MG63 (cell line): ENCODE measurements at regions not wholly inside any gene's neighbourhood (a gene's known extent, or its start where the extent isn't known, plus 50 kb on each side); places are given as distances from the start of the nearest gene placed in this dataset.
"Not testable (repeated sequence)": the region's sequence is repeated elsewhere in the genome, so short reads cannot be mapped to it uniquely, and the experiment has no call there.

Experiments
- DNase-seq: peaks from one replicate; pipeline ENCODE4 v3.0.0-alpha.2; 2020
- H3K27me3 ChIP-seq: fragments of 250-450 bp; sonication (Bioruptor Pico); 2 replicates; pipeline ENCODE4 v1.5.1; 2020; ENCODE audit warnings: mild to moderate bottlenecking, moderate library complexity
- H3K36me3 ChIP-seq: fragments of 250-450 bp; sonication (Bioruptor Pico); 2 replicates; pipeline ENCODE4 v1.5.1; 2020; ENCODE audit warnings: mild to moderate bottlenecking, moderate library complexity
- H3K4me3 ChIP-seq: fragments of 250-450 bp; sonication (Bioruptor Pico); 2 replicates; pipeline ENCODE4 v1.5.1; 2020; ENCODE audit warnings: mild to moderate bottlenecking, moderate library complexity
- H3K9me3 ChIP-seq: fragments of 250-450 bp; sonication (Bioruptor Pico); 2 replicates; pipeline ENCODE4 v1.5.1; 2020; ENCODE audit warnings: mild to moderate bottlenecking, moderate library complexity

- Histone ChIP-seq H3K9me3 (no peaks in the 10 kb centered on the region), H3K36me3 (no peaks in the 10 kb centered on the region)
- DNase-seq, result no peak
Measured at GRCh38 chr7:79552463-79552862, 99.0 kb upstream of the MAGI2 start.

DNA sequence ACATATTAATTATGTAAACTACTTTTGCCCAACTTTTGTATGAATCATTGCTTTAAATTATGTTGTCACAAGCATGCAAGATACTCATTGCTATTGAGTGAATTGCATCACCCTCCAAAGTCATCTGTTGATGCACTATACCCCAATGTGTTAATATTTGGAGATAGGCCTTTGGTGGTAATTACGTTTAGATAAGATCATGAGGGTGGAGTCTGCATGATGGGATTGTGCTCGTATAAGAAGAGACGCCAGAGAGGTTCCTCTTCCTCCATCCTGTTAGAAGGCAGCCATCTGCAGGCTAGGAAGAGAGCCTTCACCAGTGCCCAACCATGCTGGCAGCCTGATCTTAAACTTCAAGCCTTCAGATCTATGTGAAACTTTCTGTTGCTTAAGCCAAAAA, 95.3 kb upstream of the MAGI2 start:
- H3K27me3 ChIP-seq, result no peaks in the 10 kb centered on the region
- H3K36me3 ChIP-seq, result no peaks in the 10 kb centered on the region
- DNase-seq, result no peak
- no peaks in the 10 kb centered on the region for H3K9me3 ChIP-seq
- H3K4me3 ChIP-seq, result no peak overlapping the region

More at GRCh38 chr7:79552463-79552862, 99.0 kb upstream of the MAGI2 start:
- H3K27me3 ChIP-seq, result no peaks in the 10 kb centered on the region
- no peak overlapping the region for H3K4me3 ChIP-seq

DNA sequence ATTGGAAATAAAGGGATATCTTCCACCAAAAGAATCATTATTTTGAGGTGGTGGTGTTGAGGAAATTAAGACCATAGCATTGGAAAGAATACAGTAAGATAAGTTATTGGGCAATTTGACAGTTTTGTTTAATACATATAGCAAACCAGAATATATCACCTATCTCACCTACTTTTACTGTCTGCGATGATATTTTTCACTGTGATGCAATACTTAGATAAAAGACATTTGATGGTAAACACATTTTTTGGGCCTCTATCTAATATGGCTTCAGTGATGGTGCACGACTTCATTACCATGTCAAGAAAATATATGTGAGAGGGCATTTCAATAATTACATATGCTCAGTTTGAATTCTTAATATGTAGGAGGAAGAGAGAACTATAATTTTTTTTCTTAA, 93.7 kb upstream of the MAGI2 start:
- Histone ChIP-seq H3K36me3 (no peaks in the 10 kb centered on the region), H3K9me3 (no peaks in the 10 kb centered on the region), H3K27me3 (no peaks in the 10 kb centered on the region)

DNA sequence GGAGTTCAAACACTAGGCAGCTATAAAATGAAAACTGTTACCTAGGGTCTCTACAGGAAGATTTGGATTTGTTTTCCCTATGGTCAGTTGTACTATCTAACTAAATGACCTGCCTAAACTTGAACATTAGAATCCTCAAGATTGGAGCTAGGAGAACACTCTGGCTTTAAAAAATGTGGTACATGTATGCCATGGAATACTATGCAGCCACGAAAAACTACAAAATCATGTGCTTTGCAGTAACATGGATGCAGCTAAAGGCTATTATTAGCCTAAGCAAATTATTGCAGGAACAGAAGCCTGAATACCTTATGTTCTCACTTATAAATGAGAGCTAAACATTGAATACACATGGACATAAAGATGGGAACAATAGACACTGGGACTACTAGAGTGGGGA, 87.1 kb upstream of the MAGI2 start:
- no peak for DNase-seq
- Histone ChIP-seq H3K9me3 (no peaks in the 10 kb centered on the region), H3K27me3 (no peaks in the 10 kb centered on the region), H3K4me3 (no peak overlapping the region), H3K36me3 (no peaks in the 10 kb centered on the region)

More for the DNA sequence above, 93.7 kb upstream of the MAGI2 start:
- no peak for DNase-seq
- no peak overlapping the region for H3K4me3 ChIP-seq

DNA sequence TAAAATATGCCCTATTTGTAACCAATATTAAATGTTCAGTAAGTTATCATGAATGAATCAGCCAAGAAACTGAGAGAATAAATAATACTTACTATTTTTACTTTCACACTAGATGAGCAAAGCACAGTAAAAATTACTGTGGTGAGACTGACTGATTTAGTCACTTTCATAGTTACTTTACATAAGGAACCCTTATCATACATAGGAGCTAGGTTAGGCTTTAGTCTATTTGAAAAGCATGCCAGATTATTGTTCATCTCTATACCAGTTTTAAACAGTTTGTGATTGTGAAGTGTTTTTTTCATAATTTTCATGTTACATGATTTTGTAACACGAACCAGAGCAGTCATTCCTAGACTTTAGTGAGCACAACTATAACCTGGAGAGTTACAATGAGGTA, 80.7 kb upstream of the MAGI2 start:
- H3K36me3 ChIP-seq, result no peaks in the 10 kb centered on the region
- H3K4me3 ChIP-seq, result no peak overlapping the region
- no peaks in the 10 kb centered on the region for H3K27me3 ChIP-seq
- no peak for DNase-seq
- no peaks in the 10 kb centered on the region for H3K9me3 ChIP-seq

DNA sequence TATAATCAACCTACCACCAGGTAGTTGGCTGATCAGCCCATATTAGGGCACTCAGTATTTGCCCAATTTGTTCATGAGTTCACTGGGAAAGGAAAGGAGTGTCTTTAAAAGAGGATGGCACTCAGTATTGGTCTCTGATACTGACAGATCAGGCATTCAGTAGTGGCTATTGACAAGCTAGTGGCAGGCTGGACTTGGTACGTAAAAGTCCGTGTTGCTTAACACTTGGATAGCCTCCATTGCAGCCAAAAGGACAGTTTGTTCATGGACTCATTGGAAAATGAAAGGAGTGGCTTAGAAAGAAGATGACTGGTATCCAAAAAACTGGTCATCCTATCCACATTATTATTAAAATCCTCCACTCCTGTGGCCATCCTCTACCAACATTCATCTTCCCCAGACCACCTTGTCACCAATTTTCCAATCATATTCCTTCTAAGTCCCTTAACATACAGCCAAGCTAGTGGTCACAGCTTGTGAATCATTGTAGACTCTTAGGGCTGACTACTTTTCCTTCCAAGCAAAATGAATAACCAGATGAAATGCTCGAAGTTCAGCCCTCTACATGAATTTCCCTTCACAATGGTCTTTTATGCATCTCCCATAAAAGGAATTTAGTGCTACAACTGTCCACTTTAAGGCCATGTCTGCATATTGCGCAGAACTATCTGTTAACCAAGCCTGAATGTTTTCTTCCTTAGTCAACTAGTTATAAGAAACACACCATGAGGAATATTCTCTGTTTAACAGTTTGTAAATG, 78.6 kb upstream of the MAGI2 start:
- Histone ChIP-seq H3K9me3 (no peaks in the 10 kb centered on the region), H3K36me3 (no peaks in the 10 kb centered on the region), H3K4me3 (no peak overlapping the region), H3K27me3 (no peaks in the 10 kb centered on the region)
- no peak for DNase-seq

- H3K4me3 ChIP-seq, result no peak overlapping the region
- no peaks in the 10 kb centered on the region for H3K27me3 ChIP-seq
- DNase-seq, result no peak
- no peaks in the 10 kb centered on the region for H3K36me3 ChIP-seq
- no peaks in the 10 kb centered on the region for H3K9me3 ChIP-seq
Measured at GRCh38 chr7:79531116-79531515, 77.6 kb upstream of the MAGI2 start.

DNA sequence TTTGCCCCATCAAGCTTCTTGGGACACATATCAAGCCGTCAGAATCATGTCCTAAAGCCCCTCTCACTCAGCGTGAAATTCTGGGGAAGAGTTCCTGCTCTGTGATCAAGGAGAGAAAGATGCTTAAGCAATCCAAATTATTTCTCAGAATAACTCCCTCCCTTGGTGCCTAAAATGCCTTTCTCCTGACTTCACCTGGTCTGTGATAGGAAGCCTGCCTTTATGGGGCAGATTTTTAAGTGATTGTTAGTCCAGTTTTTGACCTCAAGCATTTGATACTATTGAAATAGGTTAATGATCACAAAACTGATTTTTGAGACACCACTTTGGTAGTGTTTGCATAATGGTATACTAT, 76.4 kb upstream of the MAGI2 start:
- no peak for DNase-seq
- Histone ChIP-seq H3K4me3 (no peak overlapping the region), H3K9me3 (no peaks in the 10 kb centered on the region), H3K27me3 (no peaks in the 10 kb centered on the region), H3K36me3 (no peaks in the 10 kb centered on the region)

- Histone ChIP-seq H3K36me3 (no peaks in the 10 kb centered on the region), H3K27me3 (no peaks in the 10 kb centered on the region), H3K4me3 (no peak overlapping the region), H3K9me3 (no peaks in the 10 kb centered on the region)
- no peak for DNase-seq
Measured at GRCh38 chr7:79529214-79529880, 75.9 kb upstream of the MAGI2 start.

DNA sequence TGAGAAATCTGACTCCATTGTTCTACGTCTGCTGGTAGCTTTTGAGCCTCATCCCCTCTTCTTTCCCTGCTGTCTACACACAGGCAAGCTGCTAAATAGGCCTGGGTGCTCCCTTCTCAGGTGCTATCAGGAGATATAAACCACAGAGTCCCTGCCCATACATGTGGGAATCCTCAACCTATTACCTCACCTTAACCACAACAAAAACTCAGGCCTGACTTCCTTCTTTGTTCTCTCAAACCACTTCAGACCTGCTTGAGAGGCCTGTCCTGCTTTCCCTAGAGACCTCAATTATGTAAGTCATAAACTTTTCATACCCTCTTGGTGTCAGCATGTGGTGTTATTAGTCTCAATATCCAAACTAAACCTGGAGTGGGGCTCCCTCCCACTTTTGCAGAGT, 75.0 kb upstream of the MAGI2 start:
- H3K27me3 ChIP-seq, result no peaks in the 10 kb centered on the region
- no peak for DNase-seq

GRCh38 chr7:79524048-79524447, 70.6 kb upstream of the MAGI2 start:
- no peaks in the 10 kb centered on the region for H3K27me3 ChIP-seq

More for the DNA sequence above, 75.0 kb upstream of the MAGI2 start:
- H3K9me3 ChIP-seq, result no peaks in the 10 kb centered on the region
- H3K36me3 ChIP-seq, result no peaks in the 10 kb centered on the region
- H3K4me3 ChIP-seq, result no peak overlapping the region

GRCh38 chr7:79523436-79523835, 70.0 kb upstream of the MAGI2 start:
- Histone ChIP-seq H3K27me3 (no peaks in the 10 kb centered on the region), H3K9me3 (no peaks in the 10 kb centered on the region), H3K4me3 (no peak overlapping the region), H3K36me3 (no peaks in the 10 kb centered on the region)
- no peak for DNase-seq

More at GRCh38 chr7:79524048-79524447, 70.6 kb upstream of the MAGI2 start:
- Histone ChIP-seq H3K4me3 (no peak overlapping the region), H3K9me3 (no peaks in the 10 kb centered on the region), H3K36me3 (no peaks in the 10 kb centered on the region)
- DNase-seq, result no peak

- H3K27me3 ChIP-seq, result no peaks in the 10 kb centered on the region
- no peaks in the 10 kb centered on the region for H3K9me3 ChIP-seq
- H3K4me3 ChIP-seq, result no peak overlapping the region
- no peaks in the 10 kb centered on the region for H3K36me3 ChIP-seq
- no peak for DNase-seq
Measured at GRCh38 chr7:79520543-79520942, 67.1 kb upstream of the MAGI2 start.

DNA sequence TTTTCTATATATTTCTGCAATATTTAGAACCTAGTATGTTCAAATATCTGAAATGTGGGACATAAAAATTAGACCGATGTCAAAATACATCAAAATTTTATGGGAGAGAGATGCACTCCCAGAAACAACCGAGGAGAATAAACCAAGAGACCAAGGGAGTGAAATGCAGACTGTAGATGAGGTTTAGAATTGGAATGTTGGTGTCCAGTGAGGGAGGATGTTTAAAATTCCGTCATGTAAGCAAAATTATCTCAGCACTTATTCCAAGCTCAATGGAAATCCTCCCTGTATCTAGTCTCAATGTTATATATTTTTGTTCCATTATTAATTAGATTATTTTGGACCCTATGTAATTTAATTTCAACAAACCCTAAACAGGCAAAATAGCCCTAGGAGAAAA, 61.9 kb upstream of the MAGI2 start:
- no peaks in the 10 kb centered on the region for H3K27me3 ChIP-seq
- H3K4me3 ChIP-seq, result no peak overlapping the region
- no peaks in the 10 kb centered on the region for H3K9me3 ChIP-seq
- H3K36me3 ChIP-seq, result no peaks in the 10 kb centered on the region
- no peak for DNase-seq

DNA sequence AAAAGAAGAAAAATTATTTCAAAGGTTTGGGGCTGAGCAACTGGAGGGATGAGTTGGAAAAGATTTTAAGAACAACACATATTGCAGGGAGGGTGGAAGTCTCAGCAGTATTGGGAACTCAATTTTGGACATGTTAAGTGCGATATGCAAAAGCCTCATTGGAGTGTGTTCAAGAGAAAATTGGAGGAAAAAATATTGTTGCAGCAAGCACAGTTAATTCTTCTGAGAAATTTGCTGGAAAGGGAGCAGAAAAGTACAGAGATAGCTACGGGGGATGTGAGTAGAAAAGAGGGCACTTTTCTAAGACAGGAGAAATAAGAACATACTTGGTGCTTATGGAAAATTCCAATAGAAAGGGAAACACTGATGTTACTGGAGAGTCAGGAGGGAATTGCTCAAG, 59.8 kb upstream of the MAGI2 start:
- H3K36me3 ChIP-seq, result no peaks in the 10 kb centered on the region
- no peaks in the 10 kb centered on the region for H3K9me3 ChIP-seq
- H3K27me3 ChIP-seq, result no peaks in the 10 kb centered on the region
- no peak overlapping the region for H3K4me3 ChIP-seq
- DNase-seq, result no peak

DNA sequence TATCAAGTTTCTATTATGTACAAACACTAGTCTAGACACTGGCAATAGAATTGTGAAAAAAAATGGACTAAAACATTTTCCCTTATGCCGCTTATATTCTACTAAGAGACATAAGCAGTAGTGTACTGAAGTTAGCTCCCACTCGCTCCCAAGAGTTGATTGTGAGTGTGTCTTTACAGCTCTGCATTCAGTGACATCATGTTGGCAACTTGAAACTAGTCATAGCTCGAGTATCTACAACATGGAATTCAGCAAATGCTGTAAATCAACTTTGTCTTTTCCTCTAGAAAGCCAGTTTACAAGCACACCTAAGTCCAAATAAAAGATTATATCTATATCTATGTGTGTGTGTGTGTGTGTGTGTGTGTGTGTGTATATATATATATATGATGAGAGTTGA, 58.8 kb upstream of the MAGI2 start:
- H3K4me3 ChIP-seq, result no peak overlapping the region
- no peaks in the 10 kb centered on the region for H3K36me3 ChIP-seq
- DNase-seq, result no peak
- no peaks in the 10 kb centered on the region for H3K9me3 ChIP-seq
- H3K27me3 ChIP-seq, result no peaks in the 10 kb centered on the region

- H3K4me3 ChIP-seq, H3K36me3 ChIP-seq: not testable (repeated sequence)
Measured at GRCh38 chr7:79511056-79511455, 57.6 kb upstream of the MAGI2 start.

DNA sequence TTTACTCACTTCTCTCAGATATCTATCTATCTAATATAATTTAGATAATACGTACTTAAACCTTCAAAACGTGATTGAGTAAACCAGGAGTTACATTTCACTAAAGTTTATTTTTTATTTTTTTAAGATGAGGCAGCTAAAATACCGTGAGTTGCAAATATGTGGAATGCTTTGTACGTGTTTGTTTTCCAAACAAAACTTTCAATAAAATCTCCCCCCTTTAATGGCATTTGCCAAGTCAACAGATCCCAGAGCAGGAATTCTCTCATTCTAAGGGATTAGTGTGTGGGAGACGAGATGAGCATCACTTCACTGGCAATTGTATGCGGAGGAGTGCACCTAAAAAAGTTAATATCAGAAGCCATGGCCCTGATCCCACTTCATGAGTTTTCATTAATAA, 53.7 kb upstream of the MAGI2 start:
- Histone ChIP-seq H3K36me3 (no peaks in the 10 kb centered on the region), H3K9me3 (no peaks in the 10 kb centered on the region)
- DNase-seq, result no peak

More at GRCh38 chr7:79511056-79511455, 57.6 kb upstream of the MAGI2 start:
- not testable (repeated sequence) for H3K27me3 ChIP-seq, H3K9me3 ChIP-seq, DNase-seq

More for the DNA sequence above, 53.7 kb upstream of the MAGI2 start:
- H3K4me3 ChIP-seq, result no peak overlapping the region
- H3K27me3 ChIP-seq, result no peaks in the 10 kb centered on the region
